Stimulated activated naive CD8-positive, alpha-beta T cell treated with anti-CD3 and anti-CD28 coated beads, Interleukin-15, amount 100 ng/mL, for 72 hours (primary cell): ENCODE measurements at regions not wholly inside any gene's neighbourhood (a gene's known extent, or its start where the extent isn't known, plus 50 kb on each side); places are given as distances from the start of the nearest gene placed in this dataset.

Experiments
- ATAC-seq: fragments of 150-1000 bp; cut with Tn5 transposase; 2 replicates; pipeline ENCODE4 v1.10.0; 2021; ENCODE audit warnings: mild to moderate bottlenecking, moderate library complexity
- DNase-seq, 2 donors: peaks; one replicate each; pipeline ENCODE4 v3.0.0; 2021 to 2022
- H3K27ac Mint-ChIP-seq, 2 donors: one replicate each; pipeline ENCODE4 v1.8.0; 2022; ENCODE audit warnings: mild to moderate bottlenecking in 2 of 2, mixed read lengths in 2 of 2, moderate library complexity in 2 of 2
- H3K27me3 Mint-ChIP-seq: one replicate; pipeline ENCODE4 v1.8.0; 2022; ENCODE audit warnings: mixed read lengths
- H3K4me1 Mint-ChIP-seq: one replicate; pipeline ENCODE4 v1.8.0; 2022; ENCODE audit warnings: mild to moderate bottlenecking, mixed read lengths
- H3K4me3 Mint-ChIP-seq, 2 donors: one replicate each; pipeline ENCODE4 v1.8.0; 2022; ENCODE audit warnings: mild to moderate bottlenecking in 2 of 2, mixed read lengths in 2 of 2, moderate library complexity in 1 of 2
- H3K9me3 Mint-ChIP-seq, 2 donors: one replicate each; pipeline ENCODE4 v1.8.0; 2022; ENCODE audit warnings: mixed read lengths in 2 of 2

GRCh38 chr3:59118928-59119327 lies 69.1 kb upstream of the CFAP20DC start:
- H3K27ac Mint-ChIP-seq = no peak overlapping the region
- no peaks in the 10 kb centered on the region for H3K9me3 Mint-ChIP-seq
- no peak overlapping the region for H3K4me3 Mint-ChIP-seq
- no peaks in the 10 kb centered on the region for H3K4me1 Mint-ChIP-seq
- peaks cover 1% of the 10 kb centered on the region for H3K27me3 Mint-ChIP-seq
- no peak for ATAC-seq
- DNase-seq = no peak

- Mint-ChIP-seq H3K9me3 (no peaks in the 10 kb centered on the region), H3K4me1 (no peaks in the 10 kb centered on the region), H3K4me3 (no peak overlapping the region), H3K27me3 (peaks cover 13% of the 10 kb centered on the region), H3K27ac (no peak overlapping the region)
- no peak for DNase-seq
- ATAC-seq = no peak
These were observed 67.6 kb upstream of the CFAP20DC start for GRCh38 chr3:59117396-59117795.

- no peak overlapping the region for H3K4me3 Mint-ChIP-seq
- ATAC-seq (no peak), DNase-seq (no peak)
- no peaks in the 10 kb centered on the region for H3K4me1 Mint-ChIP-seq
- H3K9me3 Mint-ChIP-seq = no peaks in the 10 kb centered on the region
- H3K27me3 Mint-ChIP-seq = peaks cover 13% of the 10 kb centered on the region
- H3K27ac Mint-ChIP-seq = no peak overlapping the region
These were observed 66.4 kb upstream of the CFAP20DC start for GRCh38 chr3:59116233-59116537.

GRCh38 chr3:59115364-59116232 lies 65.8 kb upstream of the CFAP20DC start:
- Mint-ChIP-seq H3K4me1 (no peaks in the 10 kb centered on the region), H3K9me3 (no peaks in the 10 kb centered on the region), H3K4me3 (no peak overlapping the region), H3K27me3 (peaks cover 13% of the 10 kb centered on the region), H3K27ac (no peak overlapping the region)
- no peak for ATAC-seq
- no peak for DNase-seq

GRCh38 chr3:59107856-59108815 lies 58.3 kb upstream of the CFAP20DC start:
- Mint-ChIP-seq H3K9me3 (no peaks in the 10 kb centered on the region), H3K27ac (no peak overlapping the region), H3K27me3 (peaks cover 13% of the 10 kb centered on the region), H3K4me1 (no peaks in the 10 kb centered on the region), H3K4me3 (no peak overlapping the region)
- DNase-seq (no peak), ATAC-seq (no peak)

GRCh38 chr3:59106085-59106648 lies 56.3 kb upstream of the CFAP20DC start:
- Mint-ChIP-seq H3K27ac (no peak overlapping the region), H3K27me3 (peaks cover 9% of the 10 kb centered on the region), H3K4me3 (no peak overlapping the region), H3K9me3 (no peaks in the 10 kb centered on the region), H3K4me1 (no peaks in the 10 kb centered on the region)
- DNase-seq (no peak), ATAC-seq (no peak)

- Mint-ChIP-seq H3K4me3 (no peak overlapping the region), H3K27ac (no peak overlapping the region), H3K4me1 (no peaks in the 10 kb centered on the region), H3K27me3 (peaks cover 24% of the 10 kb centered on the region), H3K9me3 (peaks cover 6 to 10% of the 10 kb centered on the region in 2 donors)
- DNase-seq (no peak), ATAC-seq (no peak)
These were observed 53.7 kb upstream of the CFAP20DC start for GRCh38 chr3:59103552-59103951.

- Mint-ChIP-seq H3K4me3 (no peak overlapping the region), H3K27ac (no peak overlapping the region), H3K27me3 (peaks cover 34% of the 10 kb centered on the region), H3K9me3 (peaks cover 13 to 27% of the 10 kb centered on the region in 2 donors), H3K4me1 (no peaks in the 10 kb centered on the region)
- ATAC-seq (no peak), DNase-seq (no peak)
These were observed 51.5 kb upstream of the CFAP20DC start for GRCh38 chr3:59101231-59101736.
